ENCODE measurements at regions not wholly inside any gene's neighbourhood (a gene's known extent, or its start where the extent isn't known, plus 50 kb on each side); places are given as distances from the start of the nearest gene placed in this dataset.
"Not testable (repeated sequence)": the region's sequence is repeated elsewhere in the genome, so short reads cannot be mapped to it uniquely, and the experiment has no call there.

DNA sequence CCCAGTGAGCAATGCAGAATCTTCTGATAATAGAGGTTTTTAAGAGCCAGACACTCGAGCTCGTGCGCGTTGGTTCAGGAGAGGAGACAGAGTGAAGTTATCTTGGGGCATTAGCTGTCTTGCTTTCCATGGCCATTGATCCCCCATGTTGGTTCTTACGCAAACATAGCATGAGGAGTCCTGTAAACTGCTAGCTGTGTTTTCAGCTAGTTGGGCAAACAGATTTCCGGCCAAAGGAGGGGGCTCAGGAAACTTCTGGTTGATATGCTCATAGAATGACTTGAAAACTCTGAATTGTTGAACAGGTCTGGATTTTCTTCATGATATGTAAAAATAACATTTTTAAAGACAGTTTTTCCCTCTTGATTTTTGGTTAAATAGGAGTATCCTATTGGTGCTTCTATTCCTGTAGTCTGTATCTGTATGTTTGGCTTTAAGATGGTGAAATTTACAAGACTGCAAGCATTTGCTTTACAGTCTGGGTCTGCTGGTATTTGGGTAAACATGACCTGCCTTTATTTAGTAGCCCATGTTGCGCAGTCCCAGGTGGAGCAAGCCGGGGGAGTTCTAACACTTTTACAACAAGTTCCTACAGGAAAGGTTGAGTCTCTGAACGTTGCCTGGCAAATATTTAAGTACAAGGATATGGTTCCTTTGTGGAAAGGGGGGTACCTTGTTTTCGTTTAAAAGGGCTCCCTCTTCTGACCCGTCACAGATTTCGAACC lies 218.4 kb upstream of the KCND2 start:
- no peak for DNase-seq

DNA sequence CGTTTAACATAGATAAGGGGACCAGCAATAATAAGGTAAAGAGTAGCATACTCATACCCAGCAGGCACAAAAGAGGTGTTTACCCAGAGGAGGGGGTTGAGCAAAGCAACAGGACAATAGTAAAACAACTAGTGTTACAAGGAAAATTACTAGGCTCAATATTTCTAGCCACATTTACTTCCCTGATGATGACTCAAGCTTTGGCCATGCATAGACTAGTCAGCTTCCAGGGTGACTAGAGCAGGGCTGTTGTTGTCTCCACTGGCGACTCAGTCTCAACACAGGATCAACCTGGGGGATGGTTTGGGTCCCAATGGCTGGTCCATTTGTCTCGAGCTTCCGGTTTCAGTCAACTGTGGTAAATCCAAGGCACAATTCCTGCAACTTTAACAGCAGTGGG lies 217.7 kb upstream of the KCND2 start:
- DNase-seq = no peak

DNA sequence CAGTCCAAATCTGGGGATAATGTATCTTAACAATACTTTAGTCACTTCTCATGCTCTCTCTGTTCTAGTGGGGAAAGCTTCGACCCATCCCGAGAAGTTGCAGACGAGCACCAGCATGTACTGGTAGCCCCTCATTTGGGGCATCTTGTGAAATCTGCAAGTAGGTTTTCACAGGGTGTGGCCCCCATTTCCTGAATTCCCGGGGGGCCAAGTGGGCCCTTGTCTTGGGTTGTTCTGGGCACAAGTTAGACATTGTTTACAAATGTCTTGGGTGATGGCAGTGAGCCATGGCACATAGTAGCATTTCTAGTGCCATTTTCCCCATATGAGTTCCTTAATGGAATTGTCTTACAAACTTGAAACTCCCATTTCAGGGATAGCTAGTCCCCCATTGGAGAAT lies 216.7 kb upstream of the KCND2 start:
- DNase-seq = no peak

DNA sequence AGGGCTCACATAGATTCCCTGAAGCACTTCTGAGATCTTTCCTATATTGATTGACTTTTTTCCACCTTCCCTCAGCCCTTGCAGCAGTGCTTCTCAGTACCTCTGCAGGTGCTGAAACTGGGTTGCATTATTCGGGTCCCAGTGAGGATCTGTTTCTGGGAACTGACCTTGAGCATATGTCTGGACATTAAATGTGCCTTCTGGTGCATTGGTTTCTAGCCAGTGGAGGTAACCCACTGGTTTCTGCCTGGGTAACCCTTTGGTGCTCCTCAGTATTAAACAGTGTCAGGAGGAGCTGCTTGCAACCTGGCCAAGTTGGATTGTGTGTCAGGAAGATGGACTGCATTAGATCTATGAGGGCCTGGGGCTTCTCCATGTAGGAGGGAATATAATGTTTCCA lies 213.3 kb upstream of the KCND2 start:
- no peak for DNase-seq

DNA sequence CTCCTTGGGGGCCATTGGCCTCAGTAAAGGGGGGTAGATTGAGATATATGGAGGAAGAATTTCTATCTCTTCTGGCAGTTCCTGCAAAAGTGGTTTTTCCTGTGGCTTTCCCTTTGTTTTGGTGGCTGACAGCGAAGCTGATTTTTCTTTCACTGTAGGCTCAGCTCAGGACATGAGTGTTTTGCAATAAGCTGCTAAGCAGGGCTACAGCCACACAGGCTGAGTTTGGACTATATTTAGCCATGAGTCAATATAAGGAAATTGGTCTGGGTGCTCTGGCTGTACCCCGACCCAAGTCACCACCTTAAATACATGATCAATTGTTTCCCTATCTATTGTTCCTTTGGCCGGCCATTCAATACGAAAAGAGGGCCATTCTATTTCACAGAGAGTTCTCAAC lies 212.7 kb upstream of the KCND2 start:
- no peak for DNase-seq

DNA sequence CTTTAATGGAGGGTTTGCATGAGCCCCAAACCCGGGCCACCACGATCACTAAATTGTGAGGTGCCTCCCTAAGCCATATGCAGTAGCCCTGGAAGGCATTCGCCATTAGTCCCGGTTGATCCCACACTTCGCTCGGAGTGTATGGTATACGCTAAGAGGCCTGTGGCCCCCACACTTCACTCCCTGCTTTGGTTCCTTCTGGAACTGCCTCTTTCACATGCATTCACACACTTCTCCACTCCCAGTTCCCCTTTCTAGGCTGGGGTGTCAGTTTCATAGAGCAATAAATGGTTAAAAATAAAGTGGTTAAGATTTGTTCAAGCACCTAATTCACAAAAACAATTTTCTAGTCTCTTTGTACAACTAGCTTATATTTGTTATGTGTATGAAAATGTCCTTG lies 212.1 kb upstream of the KCND2 start:
- no peak for DNase-seq

DNA sequence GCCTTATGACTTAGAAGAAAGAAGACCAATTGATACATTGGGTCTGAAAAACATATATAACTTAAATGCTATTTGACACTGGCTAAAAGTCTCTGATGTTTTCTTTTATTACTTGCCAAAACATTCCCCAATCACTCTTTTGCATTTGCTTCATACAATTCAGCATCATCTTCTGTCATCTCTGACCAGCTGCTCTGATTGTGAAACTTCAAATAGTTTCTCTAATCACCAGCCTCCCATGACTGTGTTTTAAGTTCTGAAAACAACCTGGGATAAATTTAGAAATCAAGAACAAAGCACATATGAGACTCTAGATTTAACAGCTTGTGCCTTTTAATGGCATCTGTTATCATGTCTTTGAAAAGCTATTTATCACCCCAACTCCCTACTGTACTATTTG lies 208.4 kb upstream of the KCND2 start:
- no peak for DNase-seq

DNA sequence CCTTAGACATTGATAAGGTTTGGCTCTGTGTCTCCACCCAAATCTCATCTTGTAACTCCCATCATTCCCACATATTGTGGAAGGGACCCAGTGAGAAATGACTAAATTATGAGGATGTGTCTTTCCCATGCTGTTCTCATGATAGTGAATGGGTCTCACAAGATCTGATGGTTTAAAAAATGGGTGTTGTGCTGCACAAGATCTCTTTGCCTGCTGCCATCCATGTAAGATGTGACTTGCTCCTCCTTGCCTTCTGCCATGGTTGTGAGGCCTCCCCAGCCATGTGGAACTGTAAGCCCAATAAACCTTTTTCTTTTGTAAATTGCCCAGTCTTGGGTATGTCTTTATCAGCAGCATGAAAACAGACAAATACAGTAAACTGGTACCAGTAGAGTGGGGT lies 206.1 kb upstream of the KCND2 start:
- DNase-seq = not testable (repeated sequence)

DNA sequence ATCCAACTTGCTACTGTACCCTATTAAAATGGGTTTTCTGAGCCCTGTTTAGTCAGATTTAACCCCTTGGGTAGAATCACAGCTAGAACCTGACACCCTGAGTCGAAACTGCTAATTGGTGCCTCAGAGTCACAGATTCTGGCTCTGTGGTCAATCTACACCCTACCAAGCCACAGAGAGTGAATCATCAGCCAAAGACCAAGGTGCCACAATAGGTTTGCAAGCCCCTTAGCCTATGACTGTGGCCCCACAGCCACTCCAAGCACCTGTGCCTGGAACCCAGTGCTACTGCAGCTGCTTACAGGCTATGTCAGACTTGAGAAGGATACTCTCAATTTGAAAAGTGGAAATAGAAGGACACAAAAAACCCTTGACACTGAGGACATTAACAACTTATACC lies 202.8 kb upstream of the KCND2 start:
- DNase-seq = no peak

DNA sequence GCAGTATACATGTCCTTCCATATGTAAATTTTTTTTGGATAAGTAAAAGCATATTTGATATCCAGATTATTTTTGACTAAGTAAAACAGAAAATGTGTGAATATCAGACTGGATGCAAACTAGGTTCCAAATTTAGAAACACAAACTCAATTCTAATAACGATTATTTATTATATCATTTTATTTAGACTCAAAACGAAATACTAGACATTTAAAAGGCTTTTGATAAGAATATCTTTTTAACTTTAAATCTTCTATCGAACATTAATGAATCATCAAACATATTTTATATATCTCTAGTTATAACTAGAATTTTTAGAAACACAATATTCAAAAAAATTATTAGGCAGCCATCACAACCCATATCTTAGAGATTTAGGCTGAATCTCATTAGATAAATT lies 195.2 kb upstream of the KCND2 start:
- DNase-seq = no peak

DNA sequence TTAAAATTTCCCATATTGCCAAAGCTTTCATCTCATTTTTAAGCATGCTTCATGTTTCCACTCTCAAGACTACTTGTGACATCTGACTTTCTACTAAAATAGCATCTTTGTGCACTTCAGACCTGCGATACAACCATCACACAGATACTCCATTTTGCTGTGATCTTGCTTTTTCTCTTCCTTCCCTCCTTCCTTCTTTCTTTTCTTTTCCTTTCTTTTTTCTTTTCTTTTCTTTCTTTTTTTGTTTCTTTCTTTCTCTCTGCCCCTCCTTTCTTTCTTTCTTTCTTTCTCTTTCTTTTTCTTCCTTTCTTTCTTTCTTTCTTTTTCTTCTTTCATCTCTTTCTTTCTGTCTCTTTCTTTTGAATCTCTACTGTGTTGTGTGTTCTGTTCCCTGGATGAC lies 194.0 kb upstream of the KCND2 start:
- DNase-seq = no peak

DNA sequence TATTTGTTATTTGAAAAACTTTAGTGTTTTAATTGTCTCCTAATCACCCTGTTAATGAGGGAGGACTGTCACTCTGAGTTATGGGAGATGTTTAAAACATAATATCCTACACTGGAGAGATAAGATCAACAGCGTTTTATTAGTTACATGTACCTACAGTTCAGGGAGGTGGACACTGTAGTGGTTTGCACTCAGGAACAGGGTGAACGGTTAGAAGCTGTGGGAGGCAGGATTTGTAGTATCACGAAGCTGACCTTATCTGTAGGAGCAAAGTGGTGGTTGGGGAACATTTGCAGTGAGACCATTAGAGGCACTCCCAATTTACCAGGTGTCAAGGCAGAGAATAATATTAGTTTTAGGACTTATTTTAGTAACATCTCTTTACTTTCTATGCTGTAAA lies 193.3 kb upstream of the KCND2 start:
- no peak for DNase-seq

DNA sequence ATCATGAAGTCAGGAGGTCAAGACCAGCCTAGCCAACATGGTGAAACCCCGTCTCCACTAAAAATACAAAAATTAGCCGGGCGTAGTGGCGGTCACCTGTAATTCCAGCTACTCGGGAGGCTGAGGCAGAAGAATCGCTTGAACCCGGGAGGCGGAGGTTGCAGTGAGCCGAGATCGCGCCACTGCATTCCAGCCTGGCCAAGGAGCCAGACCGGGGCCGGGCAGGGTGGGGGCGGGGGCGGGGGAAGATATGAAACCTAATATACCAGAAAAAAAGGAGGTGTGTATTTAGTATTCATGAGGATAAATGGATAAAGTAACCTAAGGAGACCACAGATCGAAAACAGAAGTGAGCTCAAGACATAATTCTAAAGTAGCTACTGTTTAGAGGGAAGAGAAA lies 186.5 kb upstream of the KCND2 start:
- DNase-seq = not testable (repeated sequence)

DNA sequence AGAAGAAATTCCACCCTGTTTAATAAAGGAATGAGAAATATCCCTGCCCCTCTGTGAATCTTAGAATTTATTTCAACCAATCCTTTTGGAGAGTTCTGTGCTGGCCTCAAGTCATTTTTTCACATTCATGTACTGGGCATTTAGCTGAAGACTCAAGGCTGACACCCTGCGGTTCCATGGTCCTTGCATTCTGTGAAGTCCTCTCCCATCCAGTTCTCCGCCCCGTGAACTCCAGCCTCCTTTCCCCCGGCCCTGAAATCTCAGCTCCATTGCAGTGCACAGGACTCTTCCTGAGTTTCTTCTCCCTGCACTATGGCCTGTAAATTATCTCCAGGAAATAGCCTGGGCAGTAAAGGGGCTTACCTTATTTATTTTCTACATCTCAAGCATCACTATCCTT lies 183.0 kb upstream of the KCND2 start:
- no peak for DNase-seq

DNA sequence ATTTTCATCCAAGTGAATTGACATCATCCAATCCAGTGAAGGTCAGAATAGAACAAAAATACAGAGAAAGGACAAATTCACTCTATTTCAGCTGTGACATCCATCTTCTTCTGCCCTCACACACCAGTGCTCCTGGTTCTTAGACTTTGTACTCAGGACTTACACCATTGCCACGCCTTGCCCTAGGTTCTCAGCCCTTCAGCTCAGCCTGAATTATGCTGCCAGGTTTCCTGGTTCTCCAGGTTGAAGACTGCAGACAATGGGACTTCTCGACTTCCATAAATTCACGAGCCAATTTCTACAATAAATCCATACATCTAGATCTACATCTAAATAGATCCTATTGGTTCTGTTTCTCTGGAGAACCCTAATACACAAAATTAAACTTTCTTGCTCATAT lies 181.2 kb upstream of the KCND2 start:
- DNase-seq = no peak

DNA sequence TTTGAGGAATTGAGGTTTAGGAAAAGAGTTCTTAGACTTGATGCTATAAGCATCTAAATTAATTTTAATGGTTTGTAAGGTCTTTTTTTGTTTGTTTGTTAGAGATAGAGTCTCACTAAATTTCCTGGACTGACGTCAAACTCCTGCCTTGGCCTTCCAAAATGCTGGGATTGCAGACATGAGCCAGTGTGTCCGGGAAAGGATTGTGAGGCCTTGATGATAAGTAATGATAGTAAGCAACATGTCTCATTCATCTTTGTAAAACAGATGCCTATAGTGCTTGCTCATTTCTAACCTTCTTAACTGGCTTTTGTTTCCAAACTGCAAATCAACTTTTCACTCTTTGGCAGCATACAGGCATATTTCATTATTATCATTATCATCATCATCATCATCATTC lies 176.0 kb upstream of the KCND2 start:
- DNase-seq = no peak

DNA sequence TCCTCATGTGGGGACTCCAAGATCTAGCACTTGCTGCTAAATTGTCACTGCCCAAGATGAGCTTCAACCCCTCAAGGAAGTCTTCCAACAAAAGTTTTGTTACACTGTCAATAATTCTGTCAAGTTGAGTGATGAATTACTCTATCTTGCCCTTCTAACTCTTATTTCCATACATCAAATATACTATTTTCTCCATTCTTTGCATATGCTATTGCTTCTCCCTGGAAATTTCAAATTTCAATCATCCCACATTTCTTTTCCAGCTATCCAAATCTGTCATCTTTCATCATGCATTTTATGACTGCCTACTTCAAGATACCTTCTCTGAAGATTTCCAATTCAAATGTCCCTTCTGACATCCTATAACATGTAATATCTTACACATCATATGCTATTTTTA lies 175.2 kb upstream of the KCND2 start:
- no peak for DNase-seq

DNA sequence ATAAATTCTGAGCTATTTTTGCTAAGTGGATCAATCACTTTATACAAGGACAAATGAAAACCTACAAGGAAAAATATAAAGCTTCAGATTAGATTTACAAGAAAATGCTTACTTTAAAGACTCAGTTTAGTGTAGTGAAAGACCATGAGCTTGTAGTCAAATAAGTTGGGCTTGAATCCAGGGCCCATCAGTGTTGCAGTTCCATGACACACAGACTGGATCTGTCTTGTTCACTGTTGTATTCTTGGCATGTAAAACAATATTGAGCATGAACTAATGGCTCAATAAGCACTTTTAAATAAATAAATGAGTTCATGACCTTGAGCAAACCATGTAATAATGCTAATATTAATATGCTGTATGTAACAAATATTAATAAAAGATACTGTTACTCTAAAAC lies 164.6 kb upstream of the KCND2 start:
- no peak for DNase-seq

DNA sequence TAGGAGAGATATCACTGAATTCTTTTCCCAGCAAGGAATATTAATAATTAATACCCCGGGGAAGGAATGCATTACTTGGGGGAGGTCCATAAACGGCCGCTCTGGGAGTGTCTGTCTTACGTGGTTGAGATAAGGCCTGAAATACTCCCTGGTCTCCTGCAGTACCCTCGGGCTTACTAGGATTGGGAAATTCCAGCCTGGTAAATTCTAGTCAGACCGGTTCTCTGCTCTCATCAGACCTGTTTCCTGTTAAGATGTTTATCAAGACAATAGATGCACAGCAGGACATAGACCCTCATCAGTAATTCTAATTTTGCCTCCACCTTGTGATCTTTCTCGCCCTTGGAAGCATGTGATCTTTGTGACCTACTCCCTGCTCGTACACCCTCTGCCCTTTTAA lies 162.8 kb upstream of the KCND2 start:
- no peak for DNase-seq

DNA sequence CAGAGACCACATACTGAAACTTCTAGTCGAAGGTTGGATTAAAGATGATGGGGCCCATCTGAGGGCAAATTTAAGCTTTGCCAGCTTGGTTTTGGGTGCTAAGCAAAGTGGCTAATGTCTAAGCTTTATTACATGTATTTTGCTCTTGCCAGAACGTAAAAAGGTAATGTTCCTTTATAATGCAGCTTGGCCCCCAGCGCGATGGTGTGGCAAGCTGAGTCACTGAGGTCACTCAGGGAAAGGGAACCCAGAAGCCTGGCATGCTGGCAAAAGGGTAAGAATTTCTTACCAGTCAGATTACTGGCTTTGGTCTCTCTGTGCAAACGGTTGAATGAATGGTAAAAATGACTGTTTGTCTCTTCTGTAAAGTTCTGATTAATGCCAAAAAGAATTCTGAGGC lies 158.3 kb upstream of the KCND2 start:
- DNase-seq = no peak

DNA sequence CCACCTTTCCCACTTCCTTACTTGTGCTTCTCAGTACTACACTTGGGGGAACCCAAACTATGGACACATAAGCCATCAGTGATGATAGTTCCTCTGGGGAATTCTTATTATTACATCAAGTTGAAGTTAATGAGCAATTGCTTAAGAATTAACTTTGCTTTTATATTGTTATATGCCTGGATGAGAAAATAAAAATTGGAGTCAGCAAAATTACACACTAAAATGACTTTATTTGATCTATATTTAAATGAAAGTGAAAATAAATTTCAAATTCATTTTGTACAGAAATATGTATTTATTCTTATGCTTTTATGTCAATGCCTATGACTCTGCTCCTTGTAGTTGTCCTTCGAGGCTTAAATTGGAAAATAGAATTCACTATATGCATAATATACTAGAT lies 149.4 kb upstream of the KCND2 start:
- no peak for DNase-seq

DNA sequence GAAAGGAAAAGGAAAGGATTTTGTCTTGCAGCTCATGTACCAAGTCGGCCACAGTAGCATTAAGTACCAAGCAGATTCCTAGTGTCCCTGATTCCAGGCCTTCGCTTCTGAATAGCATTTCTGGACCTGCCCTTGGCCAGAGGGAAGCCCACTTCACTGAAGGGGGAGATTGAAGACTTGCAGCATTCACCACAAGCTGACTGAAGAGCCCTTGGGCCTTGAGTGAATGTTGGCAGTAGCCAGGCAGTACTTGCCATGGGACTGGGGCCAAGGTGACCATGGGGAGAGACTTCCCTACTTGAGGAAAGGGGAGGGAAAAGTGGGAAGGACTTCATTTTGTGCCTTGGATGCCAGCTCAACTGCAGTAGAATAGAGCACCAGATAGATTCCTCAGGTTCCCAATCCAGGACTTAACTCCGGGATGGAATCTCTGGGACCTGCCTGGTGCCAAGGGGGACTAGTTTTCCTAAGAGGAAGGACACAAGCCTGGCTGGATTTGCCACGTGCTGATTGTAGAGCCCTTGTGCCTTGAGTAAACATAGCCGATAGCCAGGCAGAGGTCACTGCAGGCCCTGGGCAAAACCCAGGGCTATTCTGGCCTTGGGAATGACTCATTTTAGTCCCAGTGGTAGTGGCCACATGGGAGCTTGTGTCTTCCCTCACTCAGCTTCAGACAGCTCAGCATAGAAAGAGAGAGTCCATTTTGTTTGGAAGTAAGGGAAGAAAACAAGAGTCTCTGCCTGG lies 141.7 kb upstream of the KCND2 start:
- DNase-seq = no peak

DNA sequence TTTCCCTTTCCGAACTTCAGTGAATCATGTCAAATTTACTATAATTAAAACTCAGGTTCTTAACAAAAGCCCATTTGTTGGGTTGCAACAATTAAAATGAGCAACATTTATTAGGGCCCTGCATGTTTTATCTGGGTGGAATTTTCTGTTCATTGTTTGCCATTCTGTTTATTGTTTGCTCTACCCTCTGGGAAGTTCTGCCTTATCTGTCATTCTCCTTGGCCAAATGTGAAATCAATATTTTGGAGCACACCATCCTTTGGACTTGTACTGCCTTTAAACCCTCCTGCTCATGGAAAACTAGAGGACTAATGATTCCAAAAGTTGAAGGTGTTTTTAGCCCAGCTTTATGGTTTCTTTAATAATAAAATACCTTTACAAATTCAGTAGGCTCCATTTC lies 134.5 kb upstream of the KCND2 start:
- no peak for DNase-seq

DNA sequence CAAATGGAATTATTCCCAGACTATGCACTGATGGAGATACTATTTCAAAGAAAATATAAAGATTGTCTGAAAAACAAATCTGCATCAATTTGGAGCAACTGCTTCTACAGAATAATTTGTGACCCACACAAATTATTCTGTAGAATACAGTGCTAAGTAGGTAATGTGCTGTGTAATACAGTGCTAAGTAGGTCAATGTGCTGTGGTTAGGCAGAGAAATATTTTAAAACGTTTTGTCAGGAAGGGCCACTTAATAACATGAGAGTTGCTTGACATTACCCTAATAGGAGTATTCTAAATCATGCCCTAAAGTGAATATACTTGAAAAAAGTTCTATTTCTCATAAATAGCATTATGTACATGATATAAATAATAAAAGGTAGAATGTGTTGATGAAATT lies 116.5 kb upstream of the KCND2 start:
- no peak for DNase-seq

DNA sequence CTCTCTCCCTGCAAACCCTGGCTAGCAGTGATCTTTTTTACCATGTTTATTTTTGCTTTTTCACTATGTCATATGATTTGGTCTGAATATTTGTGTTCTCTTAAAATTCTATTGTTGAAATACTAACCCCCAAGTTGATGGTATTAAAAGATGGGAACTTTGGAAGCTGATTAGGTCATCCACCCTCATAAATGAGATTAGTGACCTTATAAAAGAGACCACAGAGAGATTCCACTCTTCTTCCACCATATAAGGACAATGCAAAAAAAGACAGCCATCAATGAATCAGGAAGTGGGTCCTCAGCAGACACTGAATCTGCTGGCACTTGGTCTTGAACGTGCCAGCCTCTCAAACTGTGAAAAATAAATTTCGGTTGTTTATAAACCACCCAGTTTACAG lies 112.8 kb upstream of the KCND2 start:
- no peak for DNase-seq

Data from stimulated activated CD4-positive, alpha-beta T cell treated with anti-CD3 and anti-CD28 coated beads, Interleukin-1b, Interleukin-23, amount 100 ng/mL, for 48 hours (primary cell).